ENCODE measurements at regions not wholly inside any gene's neighbourhood (a gene's known extent, or its start where the extent isn't known, plus 50 kb on each side); places are given as distances from the start of the nearest gene placed in this dataset.
A peak's percentile ranks its signal among the peaks of the same experiment; 100 is the strongest.

DNA sequence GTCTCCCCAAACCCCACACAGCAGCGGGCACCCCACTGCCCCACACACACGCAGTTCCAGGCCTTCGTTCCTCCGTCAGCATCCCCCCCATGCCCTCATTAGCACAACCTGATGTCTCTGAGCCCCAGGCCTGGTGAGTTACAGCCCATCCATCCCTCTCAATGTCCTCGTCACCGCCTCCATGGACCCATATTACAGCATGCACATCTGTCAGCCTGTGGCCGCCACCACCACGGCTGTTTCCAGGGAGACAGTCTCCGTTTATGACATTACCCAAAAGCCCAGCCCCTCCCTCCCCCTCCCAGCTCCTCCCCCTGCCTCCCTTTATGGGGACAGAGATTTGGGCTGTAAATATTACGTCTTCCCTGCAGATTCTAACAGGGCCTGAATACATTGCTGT lies 143.1 kb upstream of the LINGO1 start:
- no peak overlapping the region for H3K18ac ChIP-seq (ENCODE audit: extremely low read depth, low read length)
- H3K4ac ChIP-seq (replicated peaks; ENCODE audit: insufficient read length, low read depth, low read length) = no peak overlapping the region
- ChIA-PET CTCF (ENCODE audit: partially characterized antibody) (interaction anchor here (0.6 to 6.5 kb wide), 8 partner anchors 10 to 204 kb away, joined by 3 to 60 read pairs (median 4); no protein-coding TSS in a partner anchor), POLR2A (ENCODE audit: partially characterized antibody) (no interaction called here)
- H2BK15ac ChIP-seq (ENCODE audit: low read length) = 0 out of 2 replicates have a peak overlapping the region, but pooled peaks have one; percentile 46
- H3K14ac ChIP-seq (ENCODE audit: insufficient read length) = no peak overlapping the region
- no peak overlapping the region for H2AK5ac ChIP-seq (ENCODE audit: low read depth, low read length)
- no peak for DNase-seq (ENCODE audit: low read depth in 1 of 2, low spot score in 2 of 2)
- no peaks in the 10 kb centered on the region for H3K27me3 ChIP-seq (replicated peaks in 1 of 4; ENCODE audit: control insufficient read depth in 3 of 4, extremely low read depth in 1 of 4, insufficient read depth in 3 of 4, low read length in 3 of 4)
- 0 out of 4 replicates have a peak, but pooled peaks cover 0 to 3% of the 10 kb centered on the region in 2 experiments for H3K9me3 ChIP-seq (ENCODE audit: insufficient read depth in 2 of 2, low read depth in 1 of 2, low read length in 1 of 2)
- no peak overlapping the region for H3K56ac ChIP-seq (replicated peaks; ENCODE audit: insufficient read length, low read depth, low read length)
- H2BK12ac ChIP-seq (ENCODE audit: low read depth, low read length) = 0 out of 2 replicates have a peak overlapping the region, but pooled peaks have one; percentile 17
- H3K79me1 ChIP-seq (ENCODE audit: low read depth, low read length) = no peaks in the 10 kb centered on the region
- H4K91ac ChIP-seq (replicated peaks; ENCODE audit: insufficient read length, low read length) = peak overlapping the region; percentile 44
- H3K4me3 ChIP-seq (ENCODE audit: extremely low read depth in 1 of 4, insufficient read depth in 2 of 4, low read depth in 3 of 4, low read length in 4 of 4) = no peak overlapping the region
- H3K79me2 ChIP-seq (ENCODE audit: control insufficient read depth in 1 of 2, insufficient read depth in 2 of 2, low read length in 2 of 2) = no peaks in the 10 kb centered on the region
- peaks cover 0 to 3% (median 0%) of the 10 kb centered on the region in 4 experiments; a peak in 1 of 7 replicates for H3K4me1 ChIP-seq (replicated peaks in 1 of 4; ENCODE audit: control insufficient read depth in 3 of 4, insufficient read depth in 4 of 4, low read length in 3 of 4)
- H3K9ac ChIP-seq (replicated peaks in 1 of 4; ENCODE audit: extremely low read depth in 1 of 4, low read depth in 3 of 4, low read length in 3 of 4) = no peak overlapping the region
- H3K4me2 ChIP-seq (ENCODE audit: insufficient read depth in 1 of 2, low read depth in 2 of 2, low read length in 2 of 2) = no peak overlapping the region
- H3K27ac ChIP-seq (ENCODE audit: low read depth, low read length) = no peak overlapping the region
- H3K23me2 ChIP-seq (ENCODE audit: low read depth, low read length) = no peaks in the 10 kb centered on the region; the same call in 1 of the 2 replicates
- H2BK20ac ChIP-seq (ENCODE audit: low read length) = no peak overlapping the region
- no peaks in the 10 kb centered on the region for H3K36me3 ChIP-seq (ENCODE audit: control insufficient read depth in 2 of 4, insufficient read depth in 4 of 4, low read length in 3 of 4)
- no peaks in the 10 kb centered on the region for H4K20me1 ChIP-seq (replicated peaks in 1 of 2; ENCODE audit: control insufficient read depth in 1 of 2, insufficient read depth in 2 of 2, low read length in 2 of 2)
- H4K5ac ChIP-seq (ENCODE audit: insufficient read length, low read depth, low read length) = no peak overlapping the region
- H2BK120ac ChIP-seq (replicated peaks; ENCODE audit: low read depth, low read length) = no peak overlapping the region
- 90% methylated on average over 7 of the region's 10 CpGs; no CpG with 5 or more reads in 1 of the 2 experiments for WGBS, 2 experiments (ENCODE audit: extremely low coverage in 1 of 2, insufficient coverage in 1 of 2, insufficient read length in 1 of 2, insufficient replicate concordance in 2 of 2, low coverage in 1 of 2, low lambda C conversion rate in 2 of 2, missing lambda C conversion rate in 1 of 2)
- H4K8ac ChIP-seq (ENCODE audit: extremely low read depth, insufficient read depth, low read length) = no peak overlapping the region
- H3K23ac ChIP-seq (ENCODE audit: insufficient read length) = no peak overlapping the region
- H2BK5ac ChIP-seq (ENCODE audit: low read depth, low read length) = no peak overlapping the region
- FAIRE-seq = no peak
- H2AFZ ChIP-seq (ENCODE audit: low read length) = no peak overlapping the region
- TF ChIP-seq SIN3A (conservative IDR thresholded peaks at IDR 0.05 in 1 of 2, IDR thresholded peaks at IDR 0.05 in 1 of 2; ENCODE audit: low read depth in 1 of 2, low read length in 2 of 2) (no peak), EZH2 (IDR thresholded peaks at IDR 0.05; ENCODE audit: low read depth, low read length, severe bottlenecking) (no peak)
- TF ChIP-seq, protein P1, sequence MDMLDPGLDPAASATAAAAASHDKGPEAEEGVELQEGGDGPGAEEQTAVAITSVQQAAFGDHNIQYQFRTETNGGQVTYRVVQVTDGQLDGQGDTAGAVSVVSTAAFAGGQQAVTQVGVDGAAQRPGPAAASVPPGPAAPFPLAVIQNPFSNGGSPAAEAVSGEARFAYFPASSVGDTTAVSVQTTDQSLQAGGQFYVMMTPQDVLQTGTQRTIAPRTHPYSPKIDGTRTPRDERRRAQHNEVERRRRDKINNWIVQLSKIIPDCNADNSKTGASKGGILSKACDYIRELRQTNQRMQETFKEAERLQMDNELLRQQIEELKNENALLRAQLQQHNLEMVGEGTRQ (IDR thresholded peaks at IDR 0.05; ENCODE audit: low read length) = no peak

All from H1 (cell line).